Parathyroid adenoma (tissue), 2 donors: ENCODE measurements at regions not wholly inside any gene's neighbourhood (a gene's known extent, or its start where the extent isn't known, plus 50 kb on each side); places are given as distances from the start of the nearest gene placed in this dataset.
"Not testable (repeated sequence)": the region's sequence is repeated elsewhere in the genome, so short reads cannot be mapped to it uniquely, and the experiment has no call there.

Experiments
- H2AFZ ChIP-seq: fragments of 300-600 bp; sonication (generic); one replicate; pipeline ENCODE4 v1.7.0; 2017; ENCODE audit warnings: antibody characterized with exemption, mild to moderate bottlenecking
- H3K27ac ChIP-seq: fragments of 300-600 bp; sonication (generic); one replicate; pipeline ENCODE4 v1.7.0; 2017
- H3K27me3 ChIP-seq: fragments of 300-600 bp; sonication (generic); one replicate; pipeline ENCODE4 v1.7.0; 2017; ENCODE audit warnings: low read length; ENCODE audit not compliant: control insufficient read depth, insufficient read depth
- H3K36me3 ChIP-seq: fragments of 300-600 bp; sonication (generic); one replicate; pipeline ENCODE4 v1.7.0; 2017; ENCODE audit warnings: low read length; ENCODE audit not compliant: control insufficient read depth, insufficient read depth
- H3K4me1 ChIP-seq: fragments of 300-600 bp; sonication (generic); one replicate; pipeline ENCODE4 v1.7.0; 2017; ENCODE audit warnings: control low read depth
- H3K4me2 ChIP-seq: fragments of 300-600 bp; sonication (generic); one replicate; pipeline ENCODE4 v1.7.0; 2017; ENCODE audit warnings: low read length
- H3K4me3 ChIP-seq: fragments of 300-600 bp; sonication (generic); one replicate; pipeline ENCODE4 v1.7.0; 2017; ENCODE audit warnings: low read depth, low read length
- H3K79me2 ChIP-seq: fragments of 300-600 bp; sonication (generic); one replicate; pipeline ENCODE4 v1.7.0; 2017; ENCODE audit warnings: control low read depth
- H3K9ac ChIP-seq: fragments of 300-600 bp; sonication (generic); one replicate; pipeline ENCODE4 v1.7.0; 2017; ENCODE audit warnings: mild to moderate bottlenecking
- H3K9me3 ChIP-seq: fragments of 300-600 bp; sonication (generic); one replicate; pipeline ENCODE4 v1.7.0; 2017; ENCODE audit warnings: low read length; ENCODE audit not compliant: control insufficient read depth
- CTCF ChIP-seq: fragments of 300-600 bp; sonication (generic); IDR thresholded peaks from one replicate; pipeline ENCODE4 v1.7.0; 2017; ENCODE audit warnings: antibody characterized with exemption, mild to moderate bottlenecking
- donor health status: primary hyperparathyroidism.

DNA sequence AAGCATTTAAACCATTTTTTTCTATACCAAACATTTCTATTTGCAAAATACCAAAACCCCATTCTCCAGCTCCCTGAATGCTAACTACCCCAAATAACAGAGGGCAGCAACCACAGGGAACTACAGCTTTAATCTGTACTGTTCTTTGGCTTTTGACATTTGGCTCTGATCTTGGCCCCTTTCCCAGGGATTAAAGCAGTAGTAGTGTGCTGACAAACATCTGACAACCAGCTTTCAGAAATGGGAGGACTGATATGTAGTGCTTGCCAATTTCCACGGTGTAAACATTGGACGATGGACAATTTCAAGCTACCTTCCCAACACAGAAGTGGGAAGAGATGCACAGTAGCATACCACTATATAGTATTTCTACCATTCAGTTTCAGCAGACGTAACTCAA, 88.4 kb upstream of the TEAD1 start:
- H3K9ac ChIP-seq = no peak overlapping the region
- no peaks in the 10 kb centered on the region for H3K79me2 ChIP-seq
- H3K27ac ChIP-seq = no peak overlapping the region
- H3K36me3 ChIP-seq = no peaks in the 10 kb centered on the region
- H3K4me3 ChIP-seq = no peak overlapping the region
- H3K27me3 ChIP-seq = no peaks in the 10 kb centered on the region
- no peaks in the 10 kb centered on the region for H3K4me1 ChIP-seq
- H2AFZ ChIP-seq = no peak overlapping the region
- no peak overlapping the region for H3K4me2 ChIP-seq
- H3K9me3 ChIP-seq = no peaks in the 10 kb centered on the region
- TF ChIP-seq CTCF = no peak

DNA sequence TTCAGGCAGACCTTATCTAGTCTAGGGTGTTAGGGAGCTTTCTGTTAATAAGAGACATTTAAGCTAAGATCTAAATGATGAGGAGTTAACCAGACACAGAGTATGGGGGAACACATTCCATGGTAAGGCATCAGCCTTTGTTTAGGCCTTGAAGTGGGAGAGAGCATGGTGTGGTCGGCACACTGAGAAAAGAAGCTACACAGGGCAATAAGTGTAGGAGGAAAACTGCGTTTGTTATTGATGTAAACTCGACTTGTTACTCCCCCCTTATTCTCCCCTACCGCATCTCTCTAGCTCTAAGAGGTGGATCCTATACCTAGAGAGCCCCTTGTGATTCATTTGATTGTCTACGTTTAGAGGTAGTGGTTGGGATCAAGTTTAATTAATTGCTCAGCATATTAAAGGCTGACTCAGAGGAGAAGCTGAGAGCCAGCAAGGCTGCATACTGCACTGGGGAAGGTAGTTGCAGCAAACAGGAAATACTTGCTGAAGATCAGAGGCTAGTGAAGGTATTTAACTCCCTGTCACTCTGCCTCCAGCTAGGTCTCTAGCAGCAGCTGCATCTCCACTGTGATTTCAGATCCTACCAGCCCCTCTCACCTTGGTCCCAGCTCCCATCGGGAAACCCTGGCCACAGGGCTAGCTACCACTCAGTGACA, 86.8 kb upstream of the TEAD1 start:
- H3K36me3 ChIP-seq = no peaks in the 10 kb centered on the region
- H3K9me3 ChIP-seq = no peaks in the 10 kb centered on the region
- H3K4me1 ChIP-seq = no peaks in the 10 kb centered on the region
- no peaks in the 10 kb centered on the region for H3K27me3 ChIP-seq
- H3K79me2 ChIP-seq = no peaks in the 10 kb centered on the region
- H3K9ac ChIP-seq = no peak overlapping the region
- H3K4me3 ChIP-seq = no peak overlapping the region
- no peak overlapping the region for H3K4me2 ChIP-seq
- H3K27ac ChIP-seq = no peak overlapping the region
- no peak overlapping the region for H2AFZ ChIP-seq
- TF ChIP-seq CTCF = no peak

DNA sequence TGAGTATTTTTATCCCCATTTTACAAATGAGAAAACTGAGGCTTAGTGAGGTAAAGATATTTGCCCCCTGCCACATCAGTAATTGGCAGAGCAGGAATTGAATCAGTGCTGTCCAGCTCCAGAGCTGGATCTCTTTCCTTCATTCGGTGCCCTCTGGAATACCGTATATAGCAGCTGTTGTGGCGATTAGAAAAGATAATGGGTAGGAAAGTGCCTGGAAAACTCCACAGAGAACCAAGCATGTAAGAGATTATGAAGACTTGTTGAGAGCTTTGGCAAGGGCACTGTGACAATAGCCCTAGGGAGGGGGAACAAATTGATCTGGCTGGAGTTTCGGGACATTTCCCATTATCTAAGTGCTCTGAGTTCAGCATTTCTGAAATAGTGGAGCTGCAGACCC, 82.5 kb upstream of the TEAD1 start:
- H3K79me2 ChIP-seq = no peaks in the 10 kb centered on the region
- H3K36me3 ChIP-seq = no peaks in the 10 kb centered on the region
- no peak overlapping the region for H3K9ac ChIP-seq
- H2AFZ ChIP-seq = no peak overlapping the region
- no peak overlapping the region for H3K27ac ChIP-seq
- H3K4me2 ChIP-seq = no peak overlapping the region
- H3K9me3 ChIP-seq = no peaks in the 10 kb centered on the region
- TF ChIP-seq CTCF = no peak
- no peaks in the 10 kb centered on the region for H3K4me1 ChIP-seq
- H3K27me3 ChIP-seq = no peaks in the 10 kb centered on the region
- no peak overlapping the region for H3K4me3 ChIP-seq

- Histone ChIP-seq H2AFZ (no peak overlapping the region), H3K27ac (no peak overlapping the region), H3K36me3 (no peaks in the 10 kb centered on the region), H3K4me3 (no peak overlapping the region), H3K4me2 (no peak overlapping the region), H3K79me2 (no peaks in the 10 kb centered on the region), H3K9ac (no peak overlapping the region), H3K9me3 (no peaks in the 10 kb centered on the region), H3K4me1 (no peaks in the 10 kb centered on the region), H3K27me3 (no peaks in the 10 kb centered on the region)
- no peak for TF ChIP-seq CTCF
Observed at GRCh38 chr11:12592283-12592682, 81.9 kb upstream of the TEAD1 start.

GRCh38 chr11:12595089-12595847, 79.0 kb upstream of the TEAD1 start:
- H3K4me3 ChIP-seq, H3K36me3 ChIP-seq, H3K9ac ChIP-seq, H3K27ac ChIP-seq, H3K79me2 ChIP-seq, H2AFZ ChIP-seq, H3K9me3 ChIP-seq, H3K4me2 ChIP-seq, H3K27me3 ChIP-seq, H3K4me1 ChIP-seq: not testable (repeated sequence)
